ENCODE measurements at regions not wholly inside any gene's neighbourhood (a gene's known extent, or its start where the extent isn't known, plus 50 kb on each side); places are given as distances from the start of the nearest gene placed in this dataset.
"Not testable (repeated sequence)": the region's sequence is repeated elsewhere in the genome, so short reads cannot be mapped to it uniquely, and the experiment has no call there.

DNA sequence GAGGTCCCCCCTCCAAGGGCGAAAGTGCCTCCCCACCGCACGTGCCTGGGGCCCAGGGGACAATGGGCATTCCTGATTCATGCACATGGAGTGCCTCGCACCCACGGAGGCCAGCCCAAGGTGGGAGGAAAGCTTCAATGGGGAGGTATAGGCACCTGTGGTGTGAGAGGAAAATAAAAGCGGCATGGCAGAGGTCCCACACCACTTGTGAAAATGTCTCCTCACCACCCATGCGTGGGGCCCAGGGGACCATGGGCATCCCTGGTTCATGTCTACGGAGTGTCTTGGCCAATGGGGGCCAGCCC lies 384.7 kb downstream of the ALG10 start (continued):
- TF ChIP-seq HNF4G (IDR thresholded peaks at IDR 0.05) (no peak), TAF1 (conservative IDR thresholded peaks at IDR 0.05) (no peak)

DNA sequence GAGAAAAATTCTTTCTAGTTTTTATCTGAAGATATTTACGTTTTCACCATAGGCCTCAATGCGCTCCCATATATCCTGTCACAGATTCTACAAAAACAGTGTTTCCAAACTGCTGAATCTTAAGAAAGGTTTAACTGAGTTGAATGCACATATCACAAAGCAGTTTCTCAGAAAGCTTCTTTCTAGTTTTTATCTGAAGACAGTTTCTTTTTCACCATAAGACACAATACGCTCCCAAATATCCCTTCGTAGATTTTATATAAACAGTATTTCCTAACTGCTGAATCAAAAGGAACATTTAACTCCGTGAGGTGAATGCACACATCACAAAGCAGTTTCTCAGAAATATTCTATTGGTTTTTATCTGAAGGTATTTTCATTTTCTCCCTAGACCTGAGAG lies 385.5 kb downstream of the ALG10 start:
- no peak for TF ChIP-seq GABPA (IDR thresholded peaks at IDR 0.05 in 1 of 2, conservative IDR thresholded peaks at IDR 0.05 in 1 of 2)
- no peak for TF ChIP-seq HNF4A (conservative IDR thresholded peaks at IDR 0.05)
- TF ChIP-seq REST (IDR thresholded peaks at IDR 0.05), result no peak
- no peak for TF ChIP-seq SP1 (IDR thresholded peaks at IDR 0.05)
- TF ChIP-seq TAF1 (conservative IDR thresholded peaks at IDR 0.05), result no peak
- TF ChIP-seq RAD21 (IDR thresholded peaks at IDR 0.05), result no peak
- TF ChIP-seq RXRA (IDR thresholded peaks at IDR 0.05), result no peak
- no peak for TF ChIP-seq ATF3 (IDR thresholded peaks at IDR 0.05)
- TF ChIP-seq HNF4G (IDR thresholded peaks at IDR 0.05), result no peak
- TF ChIP-seq EGR1 (IDR thresholded peaks at IDR 0.05; ENCODE audit: low read depth in 2 of 2), result no peak
- Histone ChIP-seq H3K4me3 (ENCODE audit: low read depth in 1 of 3, low read length in 3 of 3) (no peak overlapping the region), H3K9ac (ENCODE audit: low read depth in 1 of 2, low read length in 2 of 2) (no peak overlapping the region), H3K36me3 (ENCODE audit: control insufficient read depth in 4 of 4, insufficient read depth in 3 of 4, low read depth in 1 of 4, low read length in 3 of 4) (no peaks in the 10 kb centered on the region), H3K4me1 (ENCODE audit: control insufficient read depth in 4 of 4, insufficient read depth in 4 of 4, low read length in 3 of 4) (no peaks in the 10 kb centered on the region), H3K27me3 (ENCODE audit: control insufficient read depth in 4 of 4, insufficient read depth in 4 of 4, low read length in 3 of 4) (no peaks in the 10 kb centered on the region), H3K9me3 (ENCODE audit: control insufficient read depth in 4 of 4, low read length in 3 of 4) (peaks cover 16 to 37% (median 26%) of the 10 kb centered on the region in 4 donors), H3K27ac (ENCODE audit: low read depth in 1 of 2, low read length in 2 of 2) (no peak overlapping the region)
- WGBS, result 79% methylated on average over 5 of the region's 5 CpGs
- DNase-seq (ENCODE audit: low spot score), result no peak

- not testable (repeated sequence) for DNase-seq (ENCODE audit: low spot score); H3K9ac ChIP-seq (ENCODE audit: low read depth in 1 of 2, low read length in 2 of 2); H3K4me1 ChIP-seq (ENCODE audit: control insufficient read depth in 4 of 4, insufficient read depth in 4 of 4, low read length in 3 of 4); H3K27ac ChIP-seq (ENCODE audit: low read depth in 1 of 2, low read length in 2 of 2); H3K4me3 ChIP-seq (ENCODE audit: low read depth in 1 of 3, low read length in 3 of 3); H3K27me3 ChIP-seq (ENCODE audit: control insufficient read depth in 4 of 4, insufficient read depth in 4 of 4, low read length in 3 of 4); H3K36me3 ChIP-seq (ENCODE audit: control insufficient read depth in 4 of 4, insufficient read depth in 3 of 4, low read depth in 1 of 4, low read length in 3 of 4)
- WGBS, result 60% methylated on average over 4 of the region's 4 CpGs
- H3K9me3 ChIP-seq (ENCODE audit: control insufficient read depth in 4 of 4, low read length in 3 of 4), result peaks cover 2 to 15% (median 7%) of the 10 kb centered on the region in 4 donors
These were observed 409.2 kb downstream of the ALG10 start for GRCh38 chr12:34431509-34431908.

Small RNAs in the stretch of these regions (small RNA-seq; reads per million reads assigned to genes)
- gene RNA5SP357, result 1.1 reads per million, percentile 79 among the genes with 10 or more reads in this experiment
